ENCODE measurements at regions not wholly inside any gene's neighbourhood (a gene's known extent, or its start where the extent isn't known, plus 50 kb on each side); places are given as distances from the start of the nearest gene placed in this dataset.

DNA sequence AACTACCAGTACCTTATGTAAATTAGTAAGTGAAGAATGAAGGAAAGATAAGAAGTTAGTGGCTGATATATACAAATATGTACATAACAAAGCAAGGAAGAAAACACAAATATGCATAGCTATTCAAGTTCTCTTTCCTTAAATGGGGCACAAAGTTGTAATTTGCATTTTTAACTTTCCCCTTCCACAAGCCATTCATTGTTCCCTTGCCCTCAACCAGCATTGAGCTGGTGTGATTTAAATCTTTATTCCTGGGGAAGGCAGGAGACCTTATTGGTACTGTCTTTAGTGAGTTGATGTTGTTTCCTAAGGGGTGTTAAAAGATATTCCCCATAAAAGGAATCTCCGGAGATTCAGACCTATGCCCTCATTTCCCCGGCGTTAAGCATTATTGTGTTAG, 735.3 kb downstream of the PCDH18 start:
- TF ChIP-seq POLR2A (IDR thresholded peaks at IDR 0.05) = no peak
- TF ChIP-seq, protein P1, sequence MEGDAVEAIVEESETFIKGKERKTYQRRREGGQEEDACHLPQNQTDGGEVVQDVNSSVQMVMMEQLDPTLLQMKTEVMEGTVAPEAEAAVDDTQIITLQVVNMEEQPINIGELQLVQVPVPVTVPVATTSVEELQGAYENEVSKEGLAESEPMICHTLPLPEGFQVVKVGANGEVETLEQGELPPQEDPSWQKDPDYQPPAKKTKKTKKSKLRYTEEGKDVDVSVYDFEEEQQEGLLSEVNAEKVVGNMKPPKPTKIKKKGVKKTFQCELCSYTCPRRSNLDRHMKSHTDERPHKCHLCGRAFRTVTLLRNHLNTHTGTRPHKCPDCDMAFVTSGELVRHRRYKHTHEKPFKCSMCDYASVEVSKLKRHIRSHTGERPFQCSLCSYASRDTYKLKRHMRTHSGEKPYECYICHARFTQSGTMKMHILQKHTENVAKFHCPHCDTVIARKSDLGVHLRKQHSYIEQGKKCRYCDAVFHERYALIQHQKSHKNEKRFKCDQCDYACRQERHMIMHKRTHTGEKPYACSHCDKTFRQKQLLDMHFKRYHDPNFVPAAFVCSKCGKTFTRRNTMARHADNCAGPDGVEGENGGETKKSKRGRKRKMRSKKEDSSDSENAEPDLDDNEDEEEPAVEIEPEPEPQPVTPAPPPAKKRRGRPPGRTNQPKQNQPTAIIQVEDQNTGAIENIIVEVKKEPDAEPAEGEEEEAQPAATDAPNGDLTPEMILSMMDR (IDR thresholded peaks at IDR 0.05) = no peak
